NCI-H748 (cell line): ENCODE measurements at regions not wholly inside any gene's neighbourhood (a gene's known extent, or its start where the extent isn't known, plus 50 kb on each side); places are given as distances from the start of the nearest gene placed in this dataset.

Experiments
- DNase-seq: peaks from one replicate; lab custom pipeline; 2025; ENCODE audit not compliant: unreplicated experiment; lab: John Stamatoyannopoulos, UW

GRCh38 chr18:32544088-32544487, 73.4 kb upstream of the GAREM1 start:
- no peak for DNase-seq

- no peak for DNase-seq
Observed at GRCh38 chr18:32542221-32542798, 71.6 kb upstream of the GAREM1 start.

GRCh38 chr18:32530947-32531651, 60.4 kb upstream of the GAREM1 start:
- DNase-seq: peak; percentile 17

GRCh38 chr18:32529722-32530420, 59.2 kb upstream of the GAREM1 start:
- no peak for DNase-seq

GRCh38 chr18:32520771-32521170, 50.1 kb upstream of the GAREM1 start:
- DNase-seq: no peak
